NCI-H526 (cell line): ENCODE measurements at regions not wholly inside any gene's neighbourhood (a gene's known extent, or its start where the extent isn't known, plus 50 kb on each side); places are given as distances from the start of the nearest gene placed in this dataset.

Experiments used
- DNase-seq, 2 experiments: peaks; one replicate each; lab custom pipeline; 2025; lab: John Stamatoyannopoulos, UW

- peak in 1 of 2 experiments; percentile 43 for DNase-seq
Observed at GRCh38 chr2:191514613-191515012, 163.3 kb upstream of the NABP1 start.

GRCh38 chr2:191515551-191515950 is 162.4 kb upstream of the NABP1 start:
- DNase-seq = no peak

DNA sequence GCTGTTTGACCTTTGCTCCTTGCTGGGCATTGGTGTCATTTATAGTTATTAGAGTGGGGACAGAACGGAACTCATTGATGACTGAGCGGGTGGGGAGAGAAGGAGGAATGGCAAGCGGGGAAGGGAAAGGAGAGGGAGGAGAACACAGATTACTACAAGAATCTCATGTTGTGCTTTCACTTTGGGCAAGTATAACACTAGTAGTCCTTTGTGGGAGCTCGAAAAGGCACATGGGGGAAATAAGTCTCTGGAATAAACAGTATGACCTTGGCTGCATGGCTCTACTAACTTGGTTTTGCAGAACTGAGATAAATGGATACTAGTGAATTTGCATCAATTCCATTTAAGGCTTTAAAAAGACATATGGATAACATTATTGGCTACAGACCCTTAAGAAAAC is 161.7 kb upstream of the NABP1 start:
- no peak for DNase-seq

GRCh38 chr2:191521608-191522208 is 156.2 kb upstream of the NABP1 start:
- DNase-seq = peak; percentile 15 to 52

DNA sequence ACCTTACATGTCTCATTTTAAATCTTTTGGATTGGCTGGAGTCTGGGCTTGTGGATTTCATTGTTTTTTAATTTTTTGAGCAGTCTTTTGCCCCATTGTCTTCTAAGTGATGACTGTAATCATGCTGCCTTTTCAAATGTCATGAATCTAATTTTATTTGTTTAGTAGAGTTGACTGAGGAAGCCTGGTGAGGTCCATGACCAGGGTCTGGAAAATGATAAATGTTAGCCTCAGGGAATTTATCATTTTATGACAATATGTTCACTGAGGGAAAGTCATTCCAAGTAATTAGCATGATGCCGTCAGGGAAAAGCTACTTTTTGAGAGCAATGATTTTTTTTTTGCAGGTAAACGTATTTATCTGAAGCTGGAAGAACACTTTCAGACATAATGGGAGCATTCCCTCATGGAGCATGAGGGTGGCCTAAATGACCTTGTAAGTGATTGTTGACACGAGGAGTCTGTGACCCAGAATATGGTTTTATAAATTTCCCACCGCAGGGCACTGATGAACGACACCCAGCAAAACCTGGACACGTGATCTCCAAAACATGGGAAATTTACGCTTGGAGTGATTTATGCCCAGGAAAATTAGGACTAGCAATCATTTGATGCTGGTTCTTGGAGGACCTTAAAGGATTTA is 155.3 kb upstream of the NABP1 start:
- DNase-seq = no peak

- no peak for DNase-seq
Observed at GRCh38 chr2:191526091-191526490, 151.8 kb upstream of the NABP1 start.

DNA sequence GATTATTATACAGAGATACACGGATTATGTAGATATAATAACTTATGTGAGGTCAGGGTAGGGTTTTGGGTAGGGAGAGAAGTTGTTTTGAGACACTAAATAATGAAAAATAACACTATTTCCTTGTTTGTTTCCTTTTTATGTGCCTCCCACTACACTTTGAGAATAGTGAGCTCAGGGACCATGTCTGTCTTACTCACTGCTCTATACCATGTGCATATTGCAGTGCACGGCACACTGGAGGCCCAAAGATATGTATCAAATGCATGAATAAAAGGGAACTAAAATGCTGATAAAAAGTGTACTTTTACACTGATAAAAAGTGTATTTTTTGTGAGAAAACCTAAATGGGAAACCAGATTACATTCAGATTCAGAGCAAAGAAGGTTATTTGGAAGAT is 151.4 kb upstream of the NABP1 start:
- no peak for DNase-seq

DNA sequence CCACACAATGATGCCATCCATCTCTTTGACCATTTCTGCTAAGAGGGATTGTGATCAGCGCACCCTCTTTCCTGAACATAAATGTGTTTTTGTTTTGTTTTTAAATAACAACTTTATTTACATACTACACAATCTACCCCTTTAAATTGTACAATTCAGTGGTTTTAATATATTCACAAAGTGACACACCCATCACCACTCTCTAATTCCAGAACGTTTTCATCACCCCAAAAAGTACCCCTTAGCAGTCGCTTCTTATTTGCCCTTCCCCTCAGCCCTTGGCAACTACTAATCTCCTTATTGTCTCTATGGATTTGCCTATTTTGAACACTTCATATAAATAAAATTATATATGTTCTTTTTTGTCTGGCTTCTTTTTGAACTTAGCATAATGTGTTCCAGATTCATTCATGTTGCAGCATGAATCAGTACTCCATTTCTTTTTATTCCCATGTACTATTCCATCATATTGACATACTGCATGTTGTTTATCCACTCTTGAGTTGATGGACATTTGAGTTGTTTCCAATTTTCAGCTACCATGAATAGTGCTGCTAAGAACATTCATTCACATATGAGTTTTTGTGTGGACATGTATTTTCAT is 150.9 kb upstream of the NABP1 start:
- no peak for DNase-seq

DNA sequence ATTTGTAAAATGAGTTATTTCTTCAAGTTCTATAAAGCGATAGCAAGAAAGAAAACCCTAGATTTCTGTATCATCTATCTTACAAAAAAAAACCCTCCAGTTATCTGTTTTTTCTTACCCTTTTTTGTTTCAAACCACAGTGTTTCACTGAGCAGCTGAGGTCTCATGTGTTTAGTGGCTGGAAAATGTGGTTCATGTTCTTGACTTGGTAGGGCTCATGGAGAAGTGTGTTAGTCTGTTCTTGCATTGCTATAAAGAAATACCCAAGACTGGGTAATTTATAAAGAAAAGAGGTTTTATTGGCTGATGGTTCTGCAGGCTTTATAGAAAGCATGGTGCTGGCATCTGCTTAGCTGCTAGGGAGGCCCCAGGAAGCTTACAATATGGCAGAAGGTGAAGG is 147.3 kb upstream of the NABP1 start:
- DNase-seq = no peak

GRCh38 chr2:191533693-191534180 is 144.2 kb upstream of the NABP1 start:
- DNase-seq = no peak

DNA sequence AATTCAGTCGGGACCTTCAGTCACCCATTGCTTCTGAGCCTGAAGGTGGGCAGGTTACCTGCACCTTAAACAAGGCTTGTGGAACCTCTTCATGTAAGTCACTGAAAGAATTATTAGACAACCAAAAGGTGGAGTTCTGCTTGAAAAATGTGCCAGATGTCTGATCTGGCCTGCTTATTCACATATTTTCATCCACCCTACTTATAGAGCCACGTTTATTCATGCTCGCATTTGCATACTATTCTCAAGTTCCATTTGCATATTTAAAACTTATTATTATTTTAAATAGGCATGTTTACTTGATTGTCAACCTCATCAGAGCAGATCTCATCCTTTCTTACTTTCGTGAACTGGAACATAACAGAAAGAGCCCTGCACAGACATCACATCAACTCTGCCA is 140.0 kb upstream of the NABP1 start:
- peak; percentile 78 to 86 for DNase-seq

DNA sequence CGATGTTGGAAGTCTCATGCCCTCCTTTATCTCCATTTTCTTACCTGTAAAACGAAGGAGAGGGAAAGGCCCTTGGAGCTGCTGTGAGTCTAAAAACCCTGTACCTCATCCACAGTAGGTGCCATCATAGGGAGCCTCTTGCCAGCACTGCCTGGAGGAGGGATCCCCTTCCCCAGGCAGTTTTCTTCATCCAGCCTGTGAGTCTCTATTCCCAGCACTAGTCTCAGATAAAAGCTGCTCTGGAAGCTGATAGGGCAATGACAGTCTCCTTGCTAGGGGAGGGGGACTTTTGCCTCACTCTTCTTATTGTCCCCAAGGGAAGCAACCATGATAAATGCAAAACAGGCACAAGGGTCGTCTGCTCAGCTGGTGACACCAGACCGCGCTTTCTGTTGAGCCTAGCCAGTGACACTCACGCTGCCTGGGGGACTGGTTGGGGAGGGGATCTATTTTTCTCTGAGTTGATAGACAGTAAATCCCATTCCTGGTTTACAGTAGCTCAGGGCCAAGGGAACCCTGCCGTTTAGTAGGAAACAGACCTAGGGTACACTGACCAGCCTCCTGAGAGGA is 139.5 kb upstream of the NABP1 start:
- DNase-seq = peak; percentile 93 to 96

DNA sequence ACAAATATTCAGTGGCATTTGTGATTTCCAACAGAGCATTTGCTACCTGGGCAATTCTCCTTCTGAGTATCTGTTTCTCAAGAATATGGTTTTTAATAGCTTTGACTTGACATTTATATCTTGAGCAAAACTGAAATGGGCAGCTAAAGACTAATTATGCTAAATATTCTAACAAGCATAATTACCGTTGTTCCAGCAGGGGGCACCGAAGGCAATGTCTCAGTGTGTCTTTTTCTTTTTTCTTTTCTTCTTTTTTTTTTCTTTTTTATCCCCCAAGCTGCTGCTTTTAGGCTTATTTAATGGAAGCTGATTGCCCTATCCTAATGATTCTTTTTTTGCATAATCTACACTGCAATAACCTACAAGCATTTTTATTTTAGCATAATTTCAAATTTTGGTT is 138.9 kb upstream of the NABP1 start:
- peak in 1 of 2 experiments; percentile 68 for DNase-seq

GRCh38 chr2:191540681-191541080 is 137.3 kb upstream of the NABP1 start:
- no peak for DNase-seq

GRCh38 chr2:191543708-191544107 is 134.2 kb upstream of the NABP1 start:
- DNase-seq = peak; percentile 70 to 81

- DNase-seq = peak; percentile 15 to 18
Observed at GRCh38 chr2:191544461-191545062, 133.4 kb upstream of the NABP1 start.

- no peak for DNase-seq
Observed at GRCh38 chr2:191545361-191545760, 132.6 kb upstream of the NABP1 start.

GRCh38 chr2:191552066-191552465 is 125.9 kb upstream of the NABP1 start:
- DNase-seq = no peak

DNA sequence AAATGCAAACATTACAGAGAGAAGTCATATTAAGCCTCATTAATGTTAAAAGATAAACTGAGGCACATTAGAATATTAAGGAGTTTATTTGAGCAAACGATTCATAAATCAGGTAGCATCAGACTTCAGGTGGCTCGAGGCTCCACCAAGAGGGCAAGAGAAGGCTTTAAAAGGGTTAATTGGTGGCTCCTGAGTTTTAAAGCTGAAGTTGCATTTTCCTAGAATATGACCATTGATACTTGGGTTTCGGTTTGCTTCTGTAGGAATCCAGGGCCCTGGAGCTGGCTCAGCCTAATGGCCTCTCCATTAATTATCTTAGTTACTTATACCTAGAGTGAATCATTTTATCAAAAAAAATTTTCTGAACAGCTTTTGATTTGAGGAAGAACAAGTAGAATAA is 123.7 kb upstream of the NABP1 start:
- no peak for DNase-seq

DNA sequence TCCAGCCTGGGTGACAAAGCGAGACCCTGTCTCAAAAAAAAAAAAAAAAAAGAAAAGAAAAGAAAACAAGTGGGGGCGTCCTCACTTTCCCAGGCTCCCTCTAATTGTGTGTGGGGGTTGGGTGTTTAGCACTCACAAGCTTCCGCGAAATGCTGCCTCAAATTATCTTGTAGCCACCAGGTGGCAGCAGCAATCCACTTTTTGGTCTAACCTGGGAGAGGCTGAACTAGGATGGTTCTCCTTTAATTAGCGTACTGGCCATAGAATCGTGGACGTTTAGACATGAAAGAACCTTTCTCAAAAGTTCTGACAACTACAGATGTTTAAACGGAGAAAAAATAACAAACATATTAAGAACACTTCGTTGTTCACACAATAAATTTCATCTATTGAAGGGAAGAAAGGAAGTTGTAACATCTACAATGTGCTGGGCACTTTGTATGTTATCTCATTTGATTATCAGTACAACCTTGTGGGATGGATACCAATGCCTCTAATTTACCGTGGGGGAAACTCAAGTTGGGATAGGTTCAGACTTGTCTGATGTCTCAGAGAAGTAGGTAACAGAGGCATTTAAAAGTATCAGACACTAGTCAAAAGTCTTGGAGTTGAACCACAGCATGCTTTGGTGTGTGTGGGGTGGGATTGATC is 122.7 kb upstream of the NABP1 start:
- DNase-seq = peak; percentile 69 to 90

DNA sequence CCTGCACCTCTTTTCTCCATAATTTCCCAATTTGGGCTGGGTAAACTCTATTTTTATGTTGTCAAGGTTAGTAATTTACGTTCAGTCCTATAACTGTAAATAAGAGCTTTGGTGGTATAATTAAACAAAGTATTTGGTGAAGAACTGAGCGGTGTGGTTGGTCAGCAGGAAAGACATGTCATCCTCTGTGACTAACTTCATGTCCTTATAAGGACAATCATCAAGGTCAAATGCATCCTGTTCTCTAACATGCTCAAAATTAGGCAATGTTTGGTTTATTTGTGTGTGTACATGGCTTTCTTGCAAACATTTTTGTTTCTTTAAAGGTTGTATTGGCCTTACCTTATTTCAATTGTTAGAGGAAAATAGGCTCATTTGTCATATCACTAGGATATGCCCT is 121.5 kb upstream of the NABP1 start:
- DNase-seq = no peak

GRCh38 chr2:191557841-191558240 is 120.1 kb upstream of the NABP1 start:
- no peak for DNase-seq
